WTC11 (cell line): ENCODE measurements at regions not wholly inside any gene's neighbourhood (a gene's known extent, or its start where the extent isn't known, plus 50 kb on each side); places are given as distances from the start of the nearest gene placed in this dataset.
A peak's percentile ranks its signal among the peaks of the same experiment; 100 is the strongest.

Source experiments
- ATAC-seq: fragments of 200-7000 bp; cut with Tn5 transposase; 2 replicates; pipeline ENCODE4 v1.10.0; 2021; ENCODE audit warnings: mild to moderate bottlenecking, moderate library complexity
- CTCF ChIA-PET: fragments of 300-600 bp; sonication (Branson Sonifier 250); formaldehyde crosslinking; loops from one replicate; lab custom pipeline; 2021; ENCODE audit warnings: antibody characterized with exemption; lab: Charles Lee
- POLR2A ChIA-PET: fragments of 350-600 bp; sonication (Branson Sonifier 250); formaldehyde crosslinking; loops from one replicate; lab custom pipeline; 2021; ENCODE audit warnings: antibody characterized with exemption; lab: Charles Lee
- DNase-seq: peaks from one replicate; pipeline ENCODE4 v3.0.0; 2021; ENCODE audit warnings: low spot score
- H3K27ac Mint-ChIP-seq: 2 replicates; pipeline ENCODE4 v1.8.0; 2021; ENCODE audit warnings: mixed read lengths
- H3K27me3 Mint-ChIP-seq: 2 replicates; pipeline ENCODE4 v1.8.0; 2021; ENCODE audit warnings: low read depth, mild to moderate bottlenecking, moderate library complexity, mixed read lengths
- H3K36me3 Mint-ChIP-seq: 2 replicates; pipeline ENCODE4 v1.8.0; 2021; ENCODE audit warnings: mixed read lengths
- H3K4me1 Mint-ChIP-seq: 2 replicates; pipeline ENCODE4 v1.8.0; 2022; ENCODE audit warnings: mixed read lengths
- H3K4me3 Mint-ChIP-seq: 2 replicates; pipeline ENCODE4 v1.8.0; 2021; ENCODE audit warnings: mild to moderate bottlenecking, moderate library complexity, mixed read lengths
- H3K9me3 Mint-ChIP-seq: 2 replicates; pipeline ENCODE4 v1.8.0; 2021; ENCODE audit warnings: mixed read lengths
- ELF4 ChIP-seq: sonication (generic); formaldehyde crosslinking; IDR thresholded peaks from 2 replicates; pipeline ENCODE4 v1.8.1; 2022; ENCODE audit warnings: low read depth, mild to moderate bottlenecking, moderate library complexity, missing genetic modification reagents
- NFE2L1 ChIP-seq: sonication (generic); formaldehyde crosslinking; IDR thresholded peaks from 2 replicates; pipeline ENCODE4 v1.8.1; 2023; ENCODE audit warnings: missing genetic modification reagents
- ZNF232 ChIP-seq: sonication (generic); formaldehyde crosslinking; IDR thresholded peaks from 2 replicates; pipeline ENCODE4 v1.8.0; 2022; ENCODE audit warnings: mild to moderate bottlenecking, missing genetic modification reagents
- TF ChIP-seq, protein P1 (sequence below): sonication (generic); formaldehyde crosslinking; IDR thresholded peaks from 2 replicates; pipeline ENCODE4 v1.8.0; 2023; ENCODE audit warnings: mild to moderate bottlenecking, missing genetic modification reagents
- TF ChIP-seq, protein P2 (sequence below): sonication (generic); formaldehyde crosslinking; IDR thresholded peaks from 2 replicates; pipeline ENCODE4 v1.8.1; 2023; ENCODE audit warnings: mild to moderate bottlenecking, missing genetic modification reagents, moderate library complexity
- TF ChIP-seq, protein P3 (sequence below): sonication (generic); formaldehyde crosslinking; IDR thresholded peaks from 2 replicates; pipeline ENCODE4 v1.8.1; 2022; ENCODE audit warnings: mild to moderate bottlenecking, missing genetic modification reagents, moderate library complexity, borderline replicate concordance
- TF ChIP-seq, protein P4 (sequence below): sonication (generic); formaldehyde crosslinking; IDR thresholded peaks from 2 replicates; pipeline ENCODE4 v1.8.1; 2023; ENCODE audit warnings: mild to moderate bottlenecking, missing genetic modification reagents
- TF ChIP-seq, protein P5 (sequence below): fragments of 250-450 bp; sonication (Bioruptor Pico); conservative IDR thresholded peaks from 2 replicates; pipeline ENCODE4 v1.9.0; 2021; ENCODE audit warnings: mild to moderate bottlenecking

DNA sequence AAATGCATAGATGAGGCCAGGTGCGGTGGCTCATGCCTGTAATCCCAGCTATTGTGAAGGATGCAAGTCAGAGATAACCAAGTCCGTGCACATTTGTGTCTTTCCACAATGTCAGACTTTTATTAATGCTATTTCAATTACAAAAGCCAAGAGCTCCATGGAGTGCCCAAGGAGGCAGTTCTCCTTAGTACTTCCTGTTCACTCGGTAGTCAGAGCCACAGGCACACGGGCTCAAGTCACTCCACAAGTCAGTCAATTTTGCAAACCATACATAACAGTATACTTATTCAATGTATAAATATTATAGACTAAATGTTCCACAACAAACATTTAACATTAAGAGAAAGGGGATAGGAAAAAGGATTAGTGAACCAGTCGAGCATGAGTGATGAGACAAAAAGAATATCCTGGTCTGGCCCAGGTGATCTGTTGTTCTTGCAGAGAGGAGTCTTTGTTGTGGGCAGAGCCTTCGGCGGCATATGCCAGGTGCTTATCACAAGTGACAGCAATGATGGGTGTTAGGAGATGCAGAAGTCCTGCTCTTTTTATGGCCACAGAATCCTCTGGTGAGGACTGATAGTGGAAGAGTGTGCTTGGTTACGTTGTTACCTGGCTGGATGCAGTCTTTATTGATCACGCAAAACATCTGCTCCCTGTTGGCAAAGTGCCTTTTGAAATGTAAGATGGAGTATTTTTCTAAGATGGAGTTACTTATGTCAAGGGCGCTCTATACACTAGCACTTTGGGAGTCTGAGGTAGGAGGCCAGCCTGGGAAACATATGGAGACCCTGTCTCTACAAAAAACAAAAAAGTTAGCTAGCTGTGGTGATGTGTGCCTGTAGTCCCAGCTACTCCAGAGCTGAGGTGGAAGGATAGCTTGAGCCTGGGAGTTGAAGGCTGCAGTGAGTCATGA lies 167.0 kb upstream of the FBXL17 start (continued):
- TF ChIP-seq, protein P1, sequence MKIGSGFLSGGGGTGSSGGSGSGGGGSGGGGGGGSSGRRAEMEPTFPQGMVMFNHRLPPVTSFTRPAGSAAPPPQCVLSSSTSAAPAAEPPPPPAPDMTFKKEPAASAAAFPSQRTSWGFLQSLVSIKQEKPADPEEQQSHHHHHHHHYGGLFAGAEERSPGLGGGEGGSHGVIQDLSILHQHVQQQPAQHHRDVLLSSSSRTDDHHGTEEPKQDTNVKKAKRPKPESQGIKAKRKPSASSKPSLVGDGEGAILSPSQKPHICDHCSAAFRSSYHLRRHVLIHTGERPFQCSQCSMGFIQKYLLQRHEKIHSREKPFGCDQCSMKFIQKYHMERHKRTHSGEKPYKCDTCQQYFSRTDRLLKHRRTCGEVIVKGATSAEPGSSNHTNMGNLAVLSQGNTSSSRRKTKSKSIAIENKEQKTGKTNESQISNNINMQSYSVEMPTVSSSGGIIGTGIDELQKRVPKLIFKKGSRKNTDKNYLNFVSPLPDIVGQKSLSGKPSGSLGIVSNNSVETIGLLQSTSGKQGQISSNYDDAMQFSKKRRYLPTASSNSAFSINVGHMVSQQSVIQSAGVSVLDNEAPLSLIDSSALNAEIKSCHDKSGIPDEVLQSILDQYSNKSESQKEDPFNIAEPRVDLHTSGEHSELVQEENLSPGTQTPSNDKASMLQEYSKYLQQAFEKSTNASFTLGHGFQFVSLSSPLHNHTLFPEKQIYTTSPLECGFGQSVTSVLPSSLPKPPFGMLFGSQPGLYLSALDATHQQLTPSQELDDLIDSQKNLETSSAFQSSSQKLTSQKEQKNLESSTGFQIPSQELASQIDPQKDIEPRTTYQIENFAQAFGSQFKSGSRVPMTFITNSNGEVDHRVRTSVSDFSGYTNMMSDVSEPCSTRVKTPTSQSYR, result no peak

DNA sequence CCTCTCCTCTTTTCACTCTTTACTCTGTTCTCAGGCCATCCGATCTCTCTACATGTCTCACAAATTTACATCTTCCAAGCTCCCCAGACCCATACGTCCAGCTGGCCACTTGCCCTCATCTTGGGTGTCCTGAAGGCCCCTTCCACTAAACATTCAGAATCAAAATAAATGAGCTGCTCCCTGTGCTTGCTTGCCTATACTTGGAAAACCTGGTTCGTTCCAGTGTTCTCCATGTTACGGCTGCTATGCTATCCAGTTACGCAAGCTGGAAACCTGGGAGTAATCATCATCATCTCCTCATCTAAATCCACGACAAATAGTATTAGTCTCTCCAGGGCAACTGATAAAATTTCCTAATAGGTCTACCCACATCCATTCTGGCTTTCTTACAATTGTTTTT lies 165.0 kb upstream of the FBXL17 start:
- Mint-ChIP-seq H3K4me1 (peaks cover 47% of the 10 kb centered on the region), H3K27me3 (no peaks in the 10 kb centered on the region), H3K27ac (no peak overlapping the region), H3K4me3 (no peak overlapping the region), H3K9me3 (peaks cover 17% of the 10 kb centered on the region), H3K36me3 (no peaks in the 10 kb centered on the region)
- TF ChIP-seq NFE2L1 (CRISPR knock-in tag) (no peak), ELF4 (CRISPR knock-in tag) (no peak), ZNF232 (no peak)
- TF ChIP-seq, protein P2, sequence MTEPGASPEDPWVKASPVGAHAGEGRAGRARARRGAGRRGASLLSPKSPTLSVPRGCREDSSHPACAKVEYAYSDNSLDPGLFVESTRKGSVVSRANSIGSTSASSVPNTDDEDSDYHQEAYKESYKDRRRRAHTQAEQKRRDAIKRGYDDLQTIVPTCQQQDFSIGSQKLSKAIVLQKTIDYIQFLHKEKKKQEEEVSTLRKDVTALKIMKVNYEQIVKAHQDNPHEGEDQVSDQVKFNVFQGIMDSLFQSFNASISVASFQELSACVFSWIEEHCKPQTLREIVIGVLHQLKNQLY (CRISPR knock-in tag), result no peak
- TF ChIP-seq, protein P1, result no peak
- CTCF ChIA-PET, result no interaction called here
- POLR2A ChIA-PET, result no interaction called here
- ATAC-seq, result no peak
- no peak for DNase-seq

DNA sequence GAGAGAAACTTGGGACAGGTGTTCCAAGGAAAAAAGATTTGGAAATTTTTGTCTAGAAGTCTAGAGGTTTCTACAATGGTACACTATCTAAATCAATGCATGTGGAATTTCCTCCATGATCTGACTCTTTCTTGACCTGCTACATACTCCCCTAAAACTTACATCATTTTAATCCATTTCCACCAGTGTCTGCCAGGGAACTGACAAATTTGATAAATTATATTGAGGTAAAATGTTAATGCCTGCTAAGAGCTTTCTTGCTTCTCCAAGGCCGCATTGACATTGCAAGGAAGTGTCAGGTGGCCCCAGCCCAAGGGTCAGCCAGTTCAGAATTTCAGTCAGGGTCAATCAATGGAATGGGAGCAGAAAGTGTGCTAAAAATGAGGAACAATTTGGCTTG lies 163.4 kb upstream of the FBXL17 start:
- ATAC-seq, result no peak
- ChIA-PET POLR2A (interaction anchor here (0.7 kb wide), 1 partner anchor 1073 kb away, joined by 3 read pairs; no protein-coding TSS in a partner anchor), CTCF (no interaction called here)
- TF ChIP-seq, protein P3, sequence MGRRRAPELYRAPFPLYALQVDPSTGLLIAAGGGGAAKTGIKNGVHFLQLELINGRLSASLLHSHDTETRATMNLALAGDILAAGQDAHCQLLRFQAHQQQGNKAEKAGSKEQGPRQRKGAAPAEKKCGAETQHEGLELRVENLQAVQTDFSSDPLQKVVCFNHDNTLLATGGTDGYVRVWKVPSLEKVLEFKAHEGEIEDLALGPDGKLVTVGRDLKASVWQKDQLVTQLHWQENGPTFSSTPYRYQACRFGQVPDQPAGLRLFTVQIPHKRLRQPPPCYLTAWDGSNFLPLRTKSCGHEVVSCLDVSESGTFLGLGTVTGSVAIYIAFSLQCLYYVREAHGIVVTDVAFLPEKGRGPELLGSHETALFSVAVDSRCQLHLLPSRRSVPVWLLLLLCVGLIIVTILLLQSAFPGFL (CRISPR knock-in tag), result no peak
- TF ChIP-seq, protein P4, sequence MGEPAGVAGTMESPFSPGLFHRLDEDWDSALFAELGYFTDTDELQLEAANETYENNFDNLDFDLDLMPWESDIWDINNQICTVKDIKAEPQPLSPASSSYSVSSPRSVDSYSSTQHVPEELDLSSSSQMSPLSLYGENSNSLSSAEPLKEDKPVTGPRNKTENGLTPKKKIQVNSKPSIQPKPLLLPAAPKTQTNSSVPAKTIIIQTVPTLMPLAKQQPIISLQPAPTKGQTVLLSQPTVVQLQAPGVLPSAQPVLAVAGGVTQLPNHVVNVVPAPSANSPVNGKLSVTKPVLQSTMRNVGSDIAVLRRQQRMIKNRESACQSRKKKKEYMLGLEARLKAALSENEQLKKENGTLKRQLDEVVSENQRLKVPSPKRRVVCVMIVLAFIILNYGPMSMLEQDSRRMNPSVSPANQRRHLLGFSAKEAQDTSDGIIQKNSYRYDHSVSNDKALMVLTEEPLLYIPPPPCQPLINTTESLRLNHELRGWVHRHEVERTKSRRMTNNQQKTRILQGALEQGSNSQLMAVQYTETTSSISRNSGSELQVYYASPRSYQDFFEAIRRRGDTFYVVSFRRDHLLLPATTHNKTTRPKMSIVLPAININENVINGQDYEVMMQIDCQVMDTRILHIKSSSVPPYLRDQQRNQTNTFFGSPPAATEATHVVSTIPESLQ (CRISPR knock-in tag), result no peak
- TF ChIP-seq, protein P5, sequence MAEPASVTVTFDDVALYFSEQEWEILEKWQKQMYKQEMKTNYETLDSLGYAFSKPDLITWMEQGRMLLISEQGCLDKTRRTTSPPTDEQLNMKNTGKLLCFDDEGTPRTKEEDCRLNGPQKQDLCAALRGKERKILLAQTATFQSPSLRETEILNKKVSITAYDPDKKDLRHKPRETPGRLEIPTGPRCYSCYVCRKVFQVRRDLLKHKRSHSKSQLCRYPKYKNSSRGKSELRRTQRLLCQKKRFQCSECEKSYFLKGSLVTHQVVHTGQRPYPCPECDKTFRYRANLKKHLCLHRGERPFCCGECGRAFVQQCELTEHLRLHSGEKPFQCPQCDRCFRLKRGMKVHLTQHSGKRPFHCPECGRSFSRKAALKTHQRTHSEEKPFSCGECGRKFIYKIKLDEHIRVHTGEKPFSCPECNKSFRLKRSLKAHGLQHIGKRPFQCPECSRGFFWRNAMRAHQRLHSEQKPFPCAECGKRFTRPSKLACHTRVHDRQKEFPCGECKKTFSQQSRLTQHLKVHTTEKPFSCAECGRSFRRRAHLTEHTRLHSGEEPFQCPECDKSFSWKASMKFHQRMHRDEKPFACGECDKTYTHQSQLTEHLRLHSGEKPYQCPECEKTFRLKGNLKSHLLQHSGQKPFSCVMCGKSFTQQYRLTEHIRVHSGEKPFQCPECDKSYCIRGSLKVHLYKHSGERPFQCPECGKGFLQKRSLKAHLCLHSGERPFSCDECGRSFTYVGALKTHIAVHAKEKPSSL (CRISPR knock-in tag), result no peak
- H3K9me3 Mint-ChIP-seq, result peaks cover 26% of the 10 kb centered on the region
- H3K4me3 Mint-ChIP-seq, result no peak overlapping the region
- H3K27me3 Mint-ChIP-seq, result no peaks in the 10 kb centered on the region
- no peaks in the 10 kb centered on the region for H3K36me3 Mint-ChIP-seq
- peak overlapping the region; percentile 6; the same call in 1 of the 2 replicates for H3K27ac Mint-ChIP-seq
- peaks cover 57% of the 10 kb centered on the region for H3K4me1 Mint-ChIP-seq
- DNase-seq, result no peak
